Natural killer cell (primary cell): ENCODE measurements at regions not wholly inside any gene's neighbourhood (a gene's known extent, or its start where the extent isn't known, plus 50 kb on each side); places are given as distances from the start of the nearest gene placed in this dataset.

Experiments used
- ATAC-seq, 3 donors: fragments of 150-1000 bp in 2 of 3; fragments of 200-7000 bp in 1 of 3; cut with Tn5 transposase; 1 replicate in 1 of 3; 2 replicates in 2 of 3; pipeline ENCODE4 v1.10.0; 2021; ENCODE audit warnings: mild to moderate bottlenecking in 2 of 3, moderate library complexity in 2 of 3
- DNase-seq, 2 donors: peaks; one replicate each; pipeline versions ENCODE4 v3.0.0 to v3.0.0-alpha.2; 2013 to 2021; ENCODE audit warnings: mixed read lengths in 1 of 2
- H3K27ac ChIP-seq: one replicate; pipeline ENCODE4 v1.5.1; 2013; ENCODE audit warnings: mild to moderate bottlenecking, low read length
- H3K27me3 ChIP-seq: one replicate; pipeline ENCODE4 v1.6.1; 2013; ENCODE audit warnings: low read length; ENCODE audit not compliant: control insufficient read depth, insufficient read depth
- H3K36me3 ChIP-seq: one replicate; pipeline ENCODE4 v1.6.1; 2013; ENCODE audit warnings: low read length; ENCODE audit not compliant: control insufficient read depth, insufficient read depth
- H3K4me1 ChIP-seq: one replicate; pipeline ENCODE4 v1.6.1; 2013; ENCODE audit warnings: low read length; ENCODE audit not compliant: control insufficient read depth, insufficient read depth
- H3K4me3 ChIP-seq: one replicate; pipeline ENCODE4 v1.5.1; 2013; ENCODE audit warnings: low read length
- H3K9me3 ChIP-seq: one replicate; pipeline ENCODE4 v1.6.1; 2013; ENCODE audit warnings: low read length; ENCODE audit not compliant: control insufficient read depth, insufficient read depth
- H3K27ac Mint-ChIP-seq, 2 donors: one replicate each; pipeline ENCODE4 v1.8.0; 2022; ENCODE audit warnings: mild to moderate bottlenecking in 2 of 2, mixed read lengths in 2 of 2, moderate library complexity in 1 of 2
- H3K27me3 Mint-ChIP-seq, 2 donors: one replicate each; pipeline ENCODE4 v1.8.0; 2022; ENCODE audit warnings: low read depth in 2 of 2, mixed read lengths in 2 of 2
- H3K36me3 Mint-ChIP-seq: one replicate; pipeline ENCODE4 v1.8.0; 2022; ENCODE audit warnings: mixed read lengths
- H3K4me1 Mint-ChIP-seq, 2 donors: one replicate each; pipeline ENCODE4 v1.8.0; 2022; ENCODE audit warnings: mixed read lengths in 2 of 2
- H3K4me3 Mint-ChIP-seq: one replicate; pipeline ENCODE4 v1.8.0; 2022; ENCODE audit warnings: mild to moderate bottlenecking, moderate library complexity, mixed read lengths
- H3K9me3 Mint-ChIP-seq, 2 donors: one replicate each; pipeline ENCODE4 v1.8.0; 2022; ENCODE audit warnings: mixed read lengths in 2 of 2
- WGBS: methylation state at CpG from one replicate; pipeline ENCODE4 v1.1.7; 2013; ENCODE audit warnings: missing lambda C conversion rate; ENCODE audit not compliant: insufficient coverage; 5-methylcytosine and 5-hydroxymethylcytosine counted together
- intact Hi-C: fragments of 100-400 bp; cut with micrococcal nuclease; formaldehyde crosslinking; loops from one replicate; pipeline ENCODE4 v1.14.2; 2022
- TF ChIP-seq, protein P1 (sequence below): fragments of 200-600 bp; IDR thresholded peaks from one replicate; pipeline ENCODE4 v1.8.0; 2022; ENCODE audit warnings: antibody characterized with exemption

DNA sequence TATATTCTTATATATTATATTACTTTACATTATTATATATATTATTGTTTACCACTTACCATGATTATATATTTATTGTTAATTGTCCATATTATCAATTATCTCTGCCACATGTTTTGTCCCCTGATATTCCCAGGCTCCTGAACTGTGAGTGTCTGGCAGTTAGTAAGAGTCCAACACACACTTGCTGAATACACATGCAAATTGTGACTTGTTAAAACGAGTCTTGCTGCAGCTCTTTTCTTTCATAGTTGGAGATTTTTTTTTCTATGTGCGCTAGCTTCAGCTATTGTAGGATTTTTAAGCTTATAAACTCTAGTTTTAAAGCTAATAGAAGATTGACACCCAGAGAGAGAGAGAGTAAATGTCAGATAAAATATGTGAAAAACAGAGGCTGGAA lies 207.8 kb upstream of the FAM3C start:
- no peaks in the 10 kb centered on the region for H3K4me1 Mint-ChIP-seq
- TF ChIP-seq, protein P1, sequence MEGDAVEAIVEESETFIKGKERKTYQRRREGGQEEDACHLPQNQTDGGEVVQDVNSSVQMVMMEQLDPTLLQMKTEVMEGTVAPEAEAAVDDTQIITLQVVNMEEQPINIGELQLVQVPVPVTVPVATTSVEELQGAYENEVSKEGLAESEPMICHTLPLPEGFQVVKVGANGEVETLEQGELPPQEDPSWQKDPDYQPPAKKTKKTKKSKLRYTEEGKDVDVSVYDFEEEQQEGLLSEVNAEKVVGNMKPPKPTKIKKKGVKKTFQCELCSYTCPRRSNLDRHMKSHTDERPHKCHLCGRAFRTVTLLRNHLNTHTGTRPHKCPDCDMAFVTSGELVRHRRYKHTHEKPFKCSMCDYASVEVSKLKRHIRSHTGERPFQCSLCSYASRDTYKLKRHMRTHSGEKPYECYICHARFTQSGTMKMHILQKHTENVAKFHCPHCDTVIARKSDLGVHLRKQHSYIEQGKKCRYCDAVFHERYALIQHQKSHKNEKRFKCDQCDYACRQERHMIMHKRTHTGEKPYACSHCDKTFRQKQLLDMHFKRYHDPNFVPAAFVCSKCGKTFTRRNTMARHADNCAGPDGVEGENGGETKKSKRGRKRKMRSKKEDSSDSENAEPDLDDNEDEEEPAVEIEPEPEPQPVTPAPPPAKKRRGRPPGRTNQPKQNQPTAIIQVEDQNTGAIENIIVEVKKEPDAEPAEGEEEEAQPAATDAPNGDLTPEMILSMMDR = no peak
- Histone ChIP-seq H3K27me3 (peaks cover 2% of the 10 kb centered on the region), H3K27ac (no peak overlapping the region), H3K4me1 (no peaks in the 10 kb centered on the region), H3K9me3 (no peaks in the 10 kb centered on the region), H3K4me3 (no peak overlapping the region), H3K36me3 (no peaks in the 10 kb centered on the region)
- no peaks in the 10 kb centered on the region for H3K36me3 Mint-ChIP-seq
- no peak overlapping the region for H3K27ac Mint-ChIP-seq
- ATAC-seq = no peak
- DNase-seq = no peak
- intact Hi-C loops = no loop called here
- peaks cover 3 to 9% of the 10 kb centered on the region in 2 donors for H3K27me3 Mint-ChIP-seq
- 50% methylated on average over 1 of the region's 2 CpGs for WGBS
- peaks cover 0 to 4% of the 10 kb centered on the region in 2 donors for H3K9me3 Mint-ChIP-seq
- no peak overlapping the region for H3K4me3 Mint-ChIP-seq

DNA sequence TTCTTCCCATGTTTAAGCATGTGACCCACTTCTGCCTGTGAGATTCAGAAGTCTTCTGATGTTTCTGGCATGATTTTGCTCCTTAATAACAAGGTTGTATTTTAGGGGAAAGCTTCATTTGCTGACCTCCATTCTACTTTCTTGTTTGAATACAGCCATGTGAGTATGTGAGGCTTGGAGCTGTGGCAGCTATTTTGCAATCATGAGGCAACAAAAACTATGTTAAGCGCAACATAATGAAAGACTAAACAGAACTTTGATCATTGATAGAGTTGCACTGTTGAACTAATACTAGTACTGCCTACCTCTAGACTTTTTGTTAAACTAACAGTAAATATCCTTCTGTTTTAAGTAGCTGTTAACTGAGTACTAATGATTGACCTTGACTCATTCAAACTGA lies 203.8 kb upstream of the FAM3C start:
- Mint-ChIP-seq H3K4me1 (no peaks in the 10 kb centered on the region), H3K36me3 (no peaks in the 10 kb centered on the region), H3K9me3 (peaks cover 0 to 4% of the 10 kb centered on the region in 2 donors), H3K27me3 (peaks cover 3 to 11% of the 10 kb centered on the region in 2 donors), H3K27ac (no peak overlapping the region), H3K4me3 (no peak overlapping the region)
- TF ChIP-seq, protein P1 = no peak
- no peak overlapping the region for H3K4me3 ChIP-seq
- DNase-seq (no peak), ATAC-seq (no peak)
- H3K27ac ChIP-seq = no peak overlapping the region
- peaks cover 2% of the 10 kb centered on the region for H3K27me3 ChIP-seq
- no peaks in the 10 kb centered on the region for H3K4me1 ChIP-seq
- WGBS = 100% methylated on average over 1 of the region's 1 CpG
- intact Hi-C loops = no loop called here
- no peaks in the 10 kb centered on the region for H3K36me3 ChIP-seq
- no peaks in the 10 kb centered on the region for H3K9me3 ChIP-seq

DNA sequence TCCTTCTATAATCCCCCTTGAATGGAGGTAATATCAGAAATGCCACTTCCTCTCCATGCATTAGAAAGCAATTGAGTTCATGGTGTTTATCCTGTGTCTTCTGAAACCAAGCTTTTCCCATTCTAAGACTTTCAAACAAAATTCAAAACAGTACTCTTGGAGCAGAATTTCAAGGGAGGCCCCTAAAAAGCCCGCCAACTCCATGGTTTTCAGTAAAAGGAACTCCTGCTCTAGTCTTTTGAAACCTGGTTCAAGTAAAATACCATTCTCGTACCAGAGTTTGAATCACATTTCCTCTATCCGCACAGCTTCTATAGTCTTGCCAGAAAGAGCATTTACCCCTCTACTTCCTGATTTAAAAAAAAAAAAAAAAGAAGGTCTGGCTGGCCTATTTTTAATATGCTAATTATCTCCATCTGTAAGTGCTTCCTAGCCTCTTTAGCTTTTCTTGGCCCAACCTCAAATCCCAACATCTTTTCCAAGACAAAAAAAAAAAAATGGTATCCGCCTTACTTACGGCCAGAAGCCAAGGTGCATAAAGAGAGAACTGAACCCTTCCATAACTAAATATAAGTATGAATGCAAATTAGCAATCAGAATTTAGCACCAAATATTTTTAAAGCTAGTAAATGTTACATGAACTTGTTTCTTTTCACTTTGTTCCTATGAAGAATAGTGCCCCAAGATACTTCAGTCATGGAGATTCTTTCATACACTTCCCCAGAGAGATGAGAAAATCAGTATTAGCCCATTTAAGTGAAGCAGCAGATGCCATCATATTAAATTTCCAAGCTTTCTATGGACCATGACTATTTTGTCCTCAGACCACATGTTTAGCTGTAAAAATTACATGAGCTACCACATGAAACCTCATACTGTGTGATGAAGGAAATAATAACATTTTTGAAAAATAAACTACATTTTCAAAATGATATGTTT lies 199.9 kb upstream of the FAM3C start:
- no peaks in the 10 kb centered on the region for H3K4me1 ChIP-seq
- no peaks in the 10 kb centered on the region for H3K36me3 ChIP-seq
- DNase-seq = no peak
- TF ChIP-seq, protein P1 = no peak
- H3K4me3 ChIP-seq = no peak overlapping the region
- Mint-ChIP-seq H3K4me1 (no peaks in the 10 kb centered on the region), H3K27me3 (peaks cover 0 to 8% of the 10 kb centered on the region in 2 donors), H3K27ac (no peak overlapping the region), H3K4me3 (no peak overlapping the region), H3K9me3 (no peaks in the 10 kb centered on the region), H3K36me3 (no peaks in the 10 kb centered on the region)
- intact Hi-C loops = no loop called here
- no peaks in the 10 kb centered on the region for H3K27me3 ChIP-seq
- whole genome bisulfite sequencing = 72% methylated on average over 3 of the region's 5 CpGs
- ATAC-seq = no peak
- no peak overlapping the region for H3K27ac ChIP-seq
- H3K9me3 ChIP-seq = no peaks in the 10 kb centered on the region

DNA sequence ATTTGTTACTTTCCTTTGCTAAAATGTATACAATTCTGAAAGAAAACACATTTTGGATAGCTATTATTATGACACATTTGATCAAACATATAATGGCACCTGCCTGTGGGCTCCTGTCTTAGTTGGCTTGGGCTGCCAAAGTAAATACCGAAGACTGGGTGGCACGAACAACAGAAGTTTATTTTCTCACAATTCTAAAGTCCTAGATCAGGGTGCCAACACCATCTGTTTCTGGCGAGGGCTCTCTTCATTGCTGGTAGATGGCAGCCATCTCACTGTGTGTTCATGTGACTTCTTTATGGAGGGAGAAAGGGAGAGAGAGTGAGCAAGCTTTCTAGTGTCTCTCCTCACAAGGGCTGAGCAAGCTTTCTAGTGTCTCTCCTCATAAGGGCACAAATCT lies 195.8 kb upstream of the FAM3C start:
- WGBS = 91% methylated on average over 2 of the region's 3 CpGs
- H3K4me3 Mint-ChIP-seq = no peak overlapping the region

More for the DNA sequence above, 195.8 kb upstream of the FAM3C start:
- Histone ChIP-seq H3K4me1 (no peaks in the 10 kb centered on the region), H3K27me3 (no peaks in the 10 kb centered on the region), H3K4me3 (no peak overlapping the region), H3K9me3 (no peaks in the 10 kb centered on the region), H3K27ac (no peak overlapping the region), H3K36me3 (no peaks in the 10 kb centered on the region)
- no peaks in the 10 kb centered on the region for H3K4me1 Mint-ChIP-seq
- H3K27me3 Mint-ChIP-seq = peaks cover 3 to 13% of the 10 kb centered on the region in 2 donors
- DNase-seq = no peak
- no peak overlapping the region for H3K27ac Mint-ChIP-seq
- no peaks in the 10 kb centered on the region for H3K36me3 Mint-ChIP-seq
- no peak for ATAC-seq
- H3K9me3 Mint-ChIP-seq = no peaks in the 10 kb centered on the region
- TF ChIP-seq, protein P1 = no peak
- intact Hi-C loops = no loop called here
